ENCODE measurements at regions not wholly inside any gene's neighbourhood (a gene's known extent, or its start where the extent isn't known, plus 50 kb on each side); places are given as distances from the start of the nearest gene placed in this dataset.

- TF ChIP-seq CTCF (IDR thresholded peaks at IDR 0.05 in 8 of 11, conservative IDR thresholded peaks at IDR 0.05 in 3 of 11), result no peak
- TF ChIP-seq POLR2AphosphoS5 (IDR thresholded peaks at IDR 0.05), result no peak
- TF ChIP-seq POLR2A (IDR thresholded peaks at IDR 0.05), result no peak
- H3K36me3 ChIP-seq, result no peaks in the 10 kb centered on the region
- H3K4me3 ChIP-seq, result no peak overlapping the region
- H3K27me3 ChIP-seq (replicated peaks in 1 of 7), result peaks cover 0 to 11% (median 0%) of the 10 kb centered on the region in 7 donors
- no peak overlapping the region for H3K27ac ChIP-seq
- WGBS, 5 donors, result 77 to 92% (median 85%) methylated on average over 4 of the region's 4 CpGs
- no peaks in the 10 kb centered on the region for H3K9me3 ChIP-seq
- intact Hi-C loops (cut with DNase I; ENCODE audit: low total_unique reads), result no loop called here
- no peak for DNase-seq
- no peaks in the 10 kb centered on the region for H3K4me1 ChIP-seq
Observed at GRCh38 chr14:59097681-59098080, 90.8 kb upstream of the DAAM1 start.

GRCh38 chr14:59098377-59098776 lies 90.1 kb upstream of the DAAM1 start:
- no peak for TF ChIP-seq POLR2AphosphoS5 (IDR thresholded peaks at IDR 0.05)
- TF ChIP-seq POLR2A (IDR thresholded peaks at IDR 0.05), result no peak
- no peak for TF ChIP-seq CTCF (IDR thresholded peaks at IDR 0.05 in 8 of 11, conservative IDR thresholded peaks at IDR 0.05 in 3 of 11)
- WGBS, 5 donors, result 72 to 91% (median 86%) methylated on average over 4 of the region's 4 CpGs
- peaks cover 0 to 5% (median 0%) of the 10 kb centered on the region in 7 donors for H3K27me3 ChIP-seq (replicated peaks in 1 of 7)
- H3K36me3 ChIP-seq, result no peaks in the 10 kb centered on the region
- intact Hi-C loops (cut with DNase I; ENCODE audit: low total_unique reads), result no loop called here
- DNase-seq, result no peak
- H3K4me3 ChIP-seq, result no peak overlapping the region
- no peak overlapping the region for H3K27ac ChIP-seq
- no peaks in the 10 kb centered on the region for H3K9me3 ChIP-seq
- H3K4me1 ChIP-seq, result no peaks in the 10 kb centered on the region

GRCh38 chr14:59100205-59100604 lies 88.3 kb upstream of the DAAM1 start:
- intact Hi-C loops (cut with DNase I; ENCODE audit: low total_unique reads), result no loop called here
- no peaks in the 10 kb centered on the region for H3K36me3 ChIP-seq
- peaks cover 0 to 5% (median 0%) of the 10 kb centered on the region in 7 donors for H3K27me3 ChIP-seq (replicated peaks in 1 of 7)
- no peak overlapping the region for H3K27ac ChIP-seq
- no peaks in the 10 kb centered on the region for H3K9me3 ChIP-seq
- no peaks in the 10 kb centered on the region for H3K4me1 ChIP-seq
- no peak overlapping the region for H3K4me3 ChIP-seq
- WGBS, 5 donors, result 75 to 89% (median 84%) methylated on average over 4 of the region's 4 CpGs
- TF ChIP-seq POLR2A (IDR thresholded peaks at IDR 0.05) (no peak), POLR2AphosphoS5 (IDR thresholded peaks at IDR 0.05) (no peak)
- DNase-seq, result no peak

- Histone ChIP-seq H3K9me3 (no peaks in the 10 kb centered on the region), H3K27ac (no peak overlapping the region), H3K36me3 (no peaks in the 10 kb centered on the region), H3K4me1 (no peaks in the 10 kb centered on the region), H3K4me3 (no peak overlapping the region), H3K27me3 (replicated peaks in 1 of 7) (peaks cover 0 to 5% (median 0%) of the 10 kb centered on the region in 7 donors)
- intact Hi-C loops (cut with DNase I; ENCODE audit: low total_unique reads), result no loop called here
- TF ChIP-seq CTCF (IDR thresholded peaks at IDR 0.05 in 8 of 11, conservative IDR thresholded peaks at IDR 0.05 in 3 of 11), result no peak
- no peak for TF ChIP-seq POLR2A (IDR thresholded peaks at IDR 0.05)
- TF ChIP-seq POLR2AphosphoS5 (IDR thresholded peaks at IDR 0.05), result no peak
- no peak for DNase-seq
Observed at GRCh38 chr14:59101476-59101875, 87.0 kb upstream of the DAAM1 start.

GRCh38 chr14:59103396-59103795 lies 85.1 kb upstream of the DAAM1 start:
- no peaks in the 10 kb centered on the region for H3K4me1 ChIP-seq
- H3K27ac ChIP-seq, result no peak overlapping the region
- TF ChIP-seq CTCF (IDR thresholded peaks at IDR 0.05 in 8 of 11, conservative IDR thresholded peaks at IDR 0.05 in 3 of 11), result no peak
- TF ChIP-seq POLR2AphosphoS5 (IDR thresholded peaks at IDR 0.05), result no peak
- TF ChIP-seq POLR2A (IDR thresholded peaks at IDR 0.05), result no peak
- no peaks in the 10 kb centered on the region for H3K36me3 ChIP-seq
- peaks cover 0 to 5% (median 0%) of the 10 kb centered on the region in 7 donors for H3K27me3 ChIP-seq (replicated peaks in 1 of 7)
- no peaks in the 10 kb centered on the region for H3K9me3 ChIP-seq
- H3K4me3 ChIP-seq, result no peak overlapping the region
- no peak for DNase-seq
- 86 to 98% (median 96%) methylated on average over 2 of the region's 2 CpGs for WGBS, 5 donors
- intact Hi-C loops (cut with DNase I; ENCODE audit: low total_unique reads), result no loop called here
